OCI-LY3 (cell line): ENCODE measurements at regions not wholly inside any gene's neighbourhood (a gene's known extent, or its start where the extent isn't known, plus 50 kb on each side); places are given as distances from the start of the nearest gene placed in this dataset.

Source experiments
- H2AFZ ChIP-seq: fragments of 200-600, 300-600 bp; shearing (Covaris generic); 2 replicates; pipeline ENCODE4 v1.6.0; 2014; ENCODE audit warnings: antibody characterized with exemption, low read depth, low read length
- H3K27ac ChIP-seq: fragments of 200-600, 300-600 bp; sonication (generic); 2 replicates; pipeline ENCODE4 v1.5.1; 2014; ENCODE audit warnings: mild to moderate bottlenecking, low read length, moderate library complexity, mixed read lengths
- H3K27me3 ChIP-seq: fragments of 200-600, 300-600 bp; sonication (generic); 2 replicates; pipeline ENCODE4 v1.6.1; 2014; ENCODE audit warnings: low read depth, low read length, mixed read lengths
- H3K36me3 ChIP-seq: fragments of 200-600, 300-600 bp; sonication (generic); replicated peaks from 2 replicates; pipeline ENCODE3; 2014; ENCODE audit warnings: low read depth, low read length, mixed read lengths
- H3K4me1 ChIP-seq: fragments of 300-600, 200-600 bp; sonication (generic); 2 replicates; pipeline ENCODE4 v1.6.1; 2014; ENCODE audit warnings: low read length, mixed read lengths
- H3K4me2 ChIP-seq: fragments of 200-600, 300-600 bp; sonication (generic); 2 replicates; pipeline ENCODE4 v1.6.1; 2014; ENCODE audit warnings: low read length, mixed read lengths
- H3K4me3 ChIP-seq: fragments of 300-600, 200-600 bp; sonication (generic); 2 replicates; pipeline ENCODE4 v1.5.1; 2014; ENCODE audit warnings: antibody characterized with exemption, mild to moderate bottlenecking, low read length, moderate library complexity
- H3K79me2 ChIP-seq: fragments of 300-600, 200-600 bp; shearing (Covaris generic); 2 replicates; pipeline ENCODE4 v1.6.1; 2014; ENCODE audit warnings: mild to moderate bottlenecking, low read length, mixed read lengths
- H3K9ac ChIP-seq: fragments of 300-600, 200-600 bp; shearing (Covaris generic); 2 replicates; pipeline ENCODE4 v1.6.0; 2014; ENCODE audit warnings: mild to moderate bottlenecking, low read length, moderate library complexity
- H3K9me3 ChIP-seq: fragments of 200-600, 300-600 bp; shearing (Covaris generic); 2 replicates; pipeline ENCODE4 v1.6.1; 2014; ENCODE audit warnings: low read length, mixed read lengths; ENCODE audit not compliant: insufficient read depth
- H4K20me1 ChIP-seq: fragments of 200-600, 300-600 bp; sonication (generic); 2 replicates; pipeline ENCODE4 v1.6.1; 2016; ENCODE audit warnings: low read length, mixed read lengths; ENCODE audit not compliant: insufficient read depth
- CTCF ChIP-seq: fragments of 200-600, 300-600 bp; sonication (generic); IDR thresholded peaks from 2 replicates; pipeline ENCODE4 v1.5.1; 2014; ENCODE audit warnings: antibody characterized with exemption, low read length, low read depth
- EZH2phosphoT487 ChIP-seq: fragments of 200-600 bp; shearing (Covaris generic); IDR thresholded peaks from 2 replicates; pipeline ENCODE4 v1.6.1; 2018; ENCODE audit warnings: antibody characterized with exemption, mixed run types, low read depth

GRCh38 chr18:75874401-75875089 lies 447.0 kb upstream of the SMIM21 start:
- H3K79me2 ChIP-seq, result no peaks in the 10 kb centered on the region
- TF ChIP-seq CTCF, result no peak
- no peak for TF ChIP-seq EZH2phosphoT487
- no peak overlapping the region for H3K4me3 ChIP-seq
- no peaks in the 10 kb centered on the region for H3K36me3 ChIP-seq
- no peaks in the 10 kb centered on the region for H4K20me1 ChIP-seq
- H2AFZ ChIP-seq, result no peak overlapping the region
- H3K4me1 ChIP-seq, result no peaks in the 10 kb centered on the region
- no peak overlapping the region for H3K27ac ChIP-seq
- H3K9ac ChIP-seq, result no peak overlapping the region
- H3K9me3 ChIP-seq, result no peaks in the 10 kb centered on the region
- H3K4me2 ChIP-seq, result no peak overlapping the region
- 0 out of 2 replicates have a peak, but pooled peaks cover 4% of the 10 kb centered on the region for H3K27me3 ChIP-seq

- H3K4me1 ChIP-seq, result no peaks in the 10 kb centered on the region
- H3K27ac ChIP-seq, result no peak overlapping the region
- no peaks in the 10 kb centered on the region for H3K79me2 ChIP-seq
- 0 out of 2 replicates have a peak, but pooled peaks cover 4% of the 10 kb centered on the region for H3K27me3 ChIP-seq
- no peak overlapping the region for H3K9ac ChIP-seq
- no peaks in the 10 kb centered on the region for H3K9me3 ChIP-seq
- no peaks in the 10 kb centered on the region for H4K20me1 ChIP-seq
- H3K4me3 ChIP-seq, result no peak overlapping the region
- no peak overlapping the region for H2AFZ ChIP-seq
- H3K4me2 ChIP-seq, result no peak overlapping the region
- no peaks in the 10 kb centered on the region for H3K36me3 ChIP-seq
- no peak for TF ChIP-seq EZH2phosphoT487
- TF ChIP-seq CTCF, result no peak
These were observed 444.1 kb upstream of the SMIM21 start for GRCh38 chr18:75871596-75871995.

- H3K27me3 ChIP-seq, result no peaks in the 10 kb centered on the region
- H3K9ac ChIP-seq, result no peak overlapping the region
- no peak overlapping the region for H3K27ac ChIP-seq
- no peaks in the 10 kb centered on the region for H3K36me3 ChIP-seq
- H3K4me1 ChIP-seq, result no peaks in the 10 kb centered on the region
- H3K4me2 ChIP-seq, result no peak overlapping the region
- no peak overlapping the region for H3K4me3 ChIP-seq
- TF ChIP-seq EZH2phosphoT487, result no peak
- no peak for TF ChIP-seq CTCF
- no peaks in the 10 kb centered on the region; the same call in 1 of the 2 replicates for H3K9me3 ChIP-seq
- no peaks in the 10 kb centered on the region for H3K79me2 ChIP-seq
- H4K20me1 ChIP-seq, result no peaks in the 10 kb centered on the region; the same call in 1 of the 2 replicates
- H2AFZ ChIP-seq, result no peak overlapping the region
These were observed 441.7 kb upstream of the SMIM21 start for GRCh38 chr18:75869162-75869561.

- Histone ChIP-seq H3K27me3 (no peaks in the 10 kb centered on the region; the same call in 1 of the 2 replicates), H4K20me1 (no peaks in the 10 kb centered on the region; the same call in 1 of the 2 replicates), H3K4me2 (no peak overlapping the region), H3K4me1 (no peaks in the 10 kb centered on the region), H3K36me3 (no peaks in the 10 kb centered on the region), H3K4me3 (no peak overlapping the region), H3K27ac (no peak overlapping the region), H2AFZ (no peak overlapping the region), H3K9me3 (no peaks in the 10 kb centered on the region; the same call in 1 of the 2 replicates), H3K79me2 (no peaks in the 10 kb centered on the region), H3K9ac (no peak overlapping the region)
- TF ChIP-seq EZH2phosphoT487 (no peak), CTCF (no peak)
These were observed 440.5 kb upstream of the SMIM21 start for GRCh38 chr18:75868031-75868430.
